Memory B cell (primary cell): ENCODE measurements at regions not wholly inside any gene's neighbourhood (a gene's known extent, or its start where the extent isn't known, plus 50 kb on each side); places are given as distances from the start of the nearest gene placed in this dataset.

Experiments used
- ATAC-seq: fragments of 150-1000 bp; cut with Tn5 transposase; 2 replicates; pipeline ENCODE4 v1.10.0; 2021; ENCODE audit warnings: low read depth, mild to moderate bottlenecking, moderate library complexity
- DNase-seq, 2 donors: peaks; one replicate each; pipeline ENCODE4 v3.0.0; 2022; ENCODE audit warnings: low spot score in 2 of 2
- H3K27ac Mint-ChIP-seq: one replicate; pipeline ENCODE4 v1.8.0; 2022; ENCODE audit warnings: mild to moderate bottlenecking, moderate library complexity, mixed read lengths
- H3K27me3 Mint-ChIP-seq: one replicate; pipeline ENCODE4 v1.8.0; 2022; ENCODE audit warnings: mixed read lengths
- H3K36me3 Mint-ChIP-seq: one replicate; pipeline ENCODE4 v1.8.0; 2022; ENCODE audit warnings: mild to moderate bottlenecking, mixed read lengths
- H3K4me1 Mint-ChIP-seq: one replicate; pipeline ENCODE4 v1.8.0; 2022; ENCODE audit warnings: mixed read lengths
- H3K4me3 Mint-ChIP-seq: one replicate; pipeline ENCODE4 v1.8.0; 2022; ENCODE audit warnings: mild to moderate bottlenecking, moderate library complexity, mixed read lengths
- H3K9me3 Mint-ChIP-seq: one replicate; pipeline ENCODE4 v1.8.0; 2022; ENCODE audit warnings: mixed read lengths

DNA sequence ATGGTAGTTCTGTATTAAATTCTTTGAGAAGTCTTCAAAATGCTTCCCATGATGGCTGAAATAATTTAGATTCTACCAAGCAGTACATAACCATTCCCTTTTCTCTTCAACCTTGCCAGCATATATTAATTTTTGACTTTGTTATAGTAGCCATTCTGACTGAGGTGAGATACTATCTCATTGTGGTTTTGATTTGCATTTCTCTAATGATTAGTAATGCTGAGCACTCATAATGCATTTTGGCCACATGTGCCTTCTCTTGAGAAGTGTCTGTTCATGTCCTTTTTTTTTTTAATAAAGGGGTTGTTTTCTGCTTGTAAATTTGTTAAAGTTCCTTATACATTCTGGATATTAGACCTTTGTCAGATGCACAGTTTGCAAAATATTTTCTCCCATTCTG lies 173.9 kb downstream of the CALCRL start:
- DNase-seq, result no peak
- Mint-ChIP-seq H3K9me3 (peaks cover 8% of the 10 kb centered on the region), H3K4me3 (no peak overlapping the region), H3K36me3 (no peaks in the 10 kb centered on the region), H3K4me1 (no peaks in the 10 kb centered on the region), H3K27me3 (no peaks in the 10 kb centered on the region), H3K27ac (no peak overlapping the region)
- no peak for ATAC-seq

DNA sequence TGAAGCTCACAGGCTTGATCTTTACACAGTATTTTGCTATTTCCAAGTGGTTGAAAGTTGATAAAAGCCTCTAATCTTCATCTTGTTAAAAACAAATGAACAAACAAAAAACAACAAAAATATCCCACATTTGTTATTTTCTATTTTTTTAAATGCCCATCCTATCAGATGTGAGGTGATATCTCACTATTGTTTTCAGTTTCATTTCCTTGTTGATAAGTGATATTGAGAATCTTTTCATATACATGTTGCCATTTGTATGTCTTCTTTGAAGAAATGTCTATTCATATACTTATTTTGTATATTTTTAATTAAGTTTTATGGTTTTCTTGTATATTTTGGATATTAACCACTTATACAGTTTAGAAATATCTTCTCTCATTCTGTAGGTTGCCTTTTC lies 175.8 kb downstream of the CALCRL start:
- H3K36me3 Mint-ChIP-seq, result no peaks in the 10 kb centered on the region
- H3K27me3 Mint-ChIP-seq, result no peaks in the 10 kb centered on the region
- DNase-seq, result no peak
- H3K27ac Mint-ChIP-seq, result no peak overlapping the region
- peaks cover 2% of the 10 kb centered on the region for H3K9me3 Mint-ChIP-seq
- no peak for ATAC-seq
- no peaks in the 10 kb centered on the region for H3K4me1 Mint-ChIP-seq
- no peak overlapping the region for H3K4me3 Mint-ChIP-seq

DNA sequence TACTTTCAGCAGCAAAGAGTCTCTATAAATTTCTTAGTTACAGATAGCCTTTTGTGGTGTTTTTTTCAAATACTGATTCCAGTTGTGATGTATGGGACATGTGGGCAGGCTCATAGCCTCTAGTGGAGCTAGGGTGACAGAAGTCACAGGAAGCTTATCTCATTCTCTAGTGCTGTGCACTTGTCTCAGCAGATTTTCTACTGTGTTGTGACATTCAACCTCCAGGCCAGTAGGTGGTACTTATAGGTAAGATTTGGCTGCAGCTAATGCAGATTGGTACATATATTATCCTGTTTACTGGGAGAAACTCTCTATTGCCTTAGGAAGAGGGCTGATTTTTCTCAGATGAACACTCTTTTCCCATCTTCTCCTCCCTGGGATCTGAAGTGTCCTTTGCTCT lies 176.2 kb downstream of the CALCRL start:
- Mint-ChIP-seq H3K27me3 (no peaks in the 10 kb centered on the region), H3K36me3 (no peaks in the 10 kb centered on the region), H3K4me1 (no peaks in the 10 kb centered on the region), H3K27ac (no peak overlapping the region), H3K9me3 (peaks cover 2% of the 10 kb centered on the region), H3K4me3 (no peak overlapping the region)
- DNase-seq (no peak), ATAC-seq (no peak)

DNA sequence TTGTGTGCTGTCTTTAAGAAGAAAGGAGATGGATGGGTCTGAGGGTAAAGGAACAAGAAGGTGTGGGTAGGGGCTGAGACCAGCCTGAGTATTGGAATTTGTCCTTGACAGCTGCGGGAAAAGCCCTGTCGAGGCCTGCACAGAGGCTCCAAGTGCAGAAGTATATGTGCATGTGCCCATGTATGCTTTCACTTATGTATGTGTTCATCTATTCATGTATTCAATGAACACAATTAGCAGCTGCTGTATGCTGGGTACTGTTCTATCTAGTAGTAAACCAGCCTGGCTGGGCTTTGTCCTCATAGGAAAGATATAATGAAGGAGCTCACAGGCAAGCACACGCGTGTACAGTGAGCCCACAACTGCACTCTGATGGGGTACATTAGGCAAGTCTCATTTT lies 181.4 kb downstream of the CALCRL start:
- no peaks in the 10 kb centered on the region for H3K4me1 Mint-ChIP-seq
- DNase-seq (no peak), ATAC-seq (no peak)
- no peaks in the 10 kb centered on the region for H3K36me3 Mint-ChIP-seq
- H3K27ac Mint-ChIP-seq, result no peak overlapping the region
- no peaks in the 10 kb centered on the region for H3K27me3 Mint-ChIP-seq
- H3K9me3 Mint-ChIP-seq, result peaks cover 6% of the 10 kb centered on the region
- H3K4me3 Mint-ChIP-seq, result no peak overlapping the region

- H3K36me3 Mint-ChIP-seq, result no peaks in the 10 kb centered on the region
- no peak overlapping the region for H3K27ac Mint-ChIP-seq
Measured at GRCh38 chr2:187266147-187266546, 181.9 kb downstream of the CALCRL start.

DNA sequence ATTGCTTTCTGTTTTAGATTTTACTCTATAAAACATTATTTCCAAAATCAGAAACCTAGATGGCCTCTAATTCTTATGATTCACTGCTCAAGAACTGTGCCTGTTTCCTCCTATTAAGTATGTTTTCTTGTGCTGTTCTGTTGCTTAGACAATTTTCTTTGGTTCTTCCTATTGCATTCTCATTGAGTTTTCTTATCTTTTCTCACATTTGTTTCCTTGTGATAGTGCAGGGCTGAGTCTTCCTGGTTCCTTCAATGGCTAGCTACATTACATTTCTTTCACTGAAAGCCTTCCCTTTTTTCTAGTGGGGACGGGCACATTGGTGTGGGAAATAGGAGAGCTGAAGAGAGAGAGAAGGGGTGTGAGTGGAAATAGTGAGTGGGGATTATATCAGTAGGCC lies 183.4 kb downstream of the CALCRL start:
- Mint-ChIP-seq H3K36me3 (no peaks in the 10 kb centered on the region), H3K27ac (no peak overlapping the region)

More at GRCh38 chr2:187266147-187266546, 181.9 kb downstream of the CALCRL start:
- DNase-seq (no peak), ATAC-seq (no peak)
- Mint-ChIP-seq H3K4me1 (no peaks in the 10 kb centered on the region), H3K4me3 (no peak overlapping the region), H3K9me3 (peaks cover 6% of the 10 kb centered on the region), H3K27me3 (no peaks in the 10 kb centered on the region)

GRCh38 chr2:187263675-187264560 lies 184.1 kb downstream of the CALCRL start:
- DNase-seq (no peak), ATAC-seq (no peak)
- H3K36me3 Mint-ChIP-seq, result no peaks in the 10 kb centered on the region
- no peaks in the 10 kb centered on the region for H3K4me1 Mint-ChIP-seq
- peaks cover 6% of the 10 kb centered on the region for H3K9me3 Mint-ChIP-seq
- no peak overlapping the region for H3K27ac Mint-ChIP-seq
- H3K27me3 Mint-ChIP-seq, result no peaks in the 10 kb centered on the region
- H3K4me3 Mint-ChIP-seq, result no peak overlapping the region

More for the DNA sequence above, 183.4 kb downstream of the CALCRL start:
- no peak for DNase-seq
- Mint-ChIP-seq H3K4me1 (no peaks in the 10 kb centered on the region), H3K9me3 (peaks cover 6% of the 10 kb centered on the region), H3K4me3 (no peak overlapping the region), H3K27me3 (no peaks in the 10 kb centered on the region)
- ATAC-seq, result no peak

- peaks cover 9% of the 10 kb centered on the region for H3K9me3 Mint-ChIP-seq
- H3K4me1 Mint-ChIP-seq, result no peaks in the 10 kb centered on the region
- H3K27me3 Mint-ChIP-seq, result no peaks in the 10 kb centered on the region
- no peak for DNase-seq
- no peak for ATAC-seq
- H3K27ac Mint-ChIP-seq, result no peak overlapping the region
- no peaks in the 10 kb centered on the region for H3K36me3 Mint-ChIP-seq
- no peak overlapping the region for H3K4me3 Mint-ChIP-seq
Measured at GRCh38 chr2:187261705-187262104, 186.3 kb downstream of the CALCRL start.

GRCh38 chr2:187252063-187252462 lies 196.0 kb downstream of the CALCRL start:
- no peaks in the 10 kb centered on the region for H3K9me3 Mint-ChIP-seq
- ATAC-seq, result no peak
- H3K36me3 Mint-ChIP-seq, result no peaks in the 10 kb centered on the region
- no peak overlapping the region for H3K4me3 Mint-ChIP-seq
- H3K27ac Mint-ChIP-seq, result no peak overlapping the region
- no peak for DNase-seq
- no peaks in the 10 kb centered on the region for H3K27me3 Mint-ChIP-seq
- H3K4me1 Mint-ChIP-seq, result no peaks in the 10 kb centered on the region

- H3K36me3 Mint-ChIP-seq, result no peaks in the 10 kb centered on the region
- H3K27ac Mint-ChIP-seq, result no peak overlapping the region
- no peak overlapping the region for H3K4me3 Mint-ChIP-seq
- H3K4me1 Mint-ChIP-seq, result no peaks in the 10 kb centered on the region
- H3K27me3 Mint-ChIP-seq, result no peaks in the 10 kb centered on the region
- no peaks in the 10 kb centered on the region for H3K9me3 Mint-ChIP-seq
- no peak for ATAC-seq
- DNase-seq, result no peak
Measured at GRCh38 chr2:187250137-187250536, 197.9 kb downstream of the CALCRL start.

- ATAC-seq (no peak), DNase-seq (no peak)
- no peak overlapping the region for H3K27ac Mint-ChIP-seq
- no peak overlapping the region for H3K4me3 Mint-ChIP-seq
- no peaks in the 10 kb centered on the region for H3K27me3 Mint-ChIP-seq
- no peaks in the 10 kb centered on the region for H3K4me1 Mint-ChIP-seq
- H3K36me3 Mint-ChIP-seq, result no peaks in the 10 kb centered on the region
- no peaks in the 10 kb centered on the region for H3K9me3 Mint-ChIP-seq
Measured at GRCh38 chr2:187233811-187234210, 214.2 kb downstream of the CALCRL start.

- DNase-seq (no peak), ATAC-seq (no peak)
Measured at GRCh38 chr2:187232749-187233148, 215.3 kb downstream of the CALCRL start.

DNA sequence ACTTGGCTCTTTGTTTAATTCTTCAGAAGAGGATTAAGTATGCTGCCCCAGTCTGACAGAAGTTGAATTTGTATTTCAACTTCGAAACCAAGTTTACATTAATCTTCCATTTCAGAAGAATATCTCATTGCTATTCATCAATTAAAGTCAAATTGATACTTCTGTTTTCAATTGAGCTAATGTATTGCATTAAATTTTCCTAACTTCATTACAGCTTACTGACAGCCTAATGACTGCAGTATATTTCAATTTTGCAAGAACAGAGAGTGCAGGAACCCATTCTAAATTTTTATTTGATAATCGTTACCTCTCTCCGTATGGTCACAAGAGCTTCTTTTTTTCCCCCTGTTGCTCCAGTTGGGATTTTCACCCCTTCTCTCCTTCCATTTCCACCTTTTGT lies 218.0 kb downstream of the CALCRL start:
- Mint-ChIP-seq H3K27me3 (no peaks in the 10 kb centered on the region), H3K36me3 (no peaks in the 10 kb centered on the region)

More at GRCh38 chr2:187232749-187233148, 215.3 kb downstream of the CALCRL start:
- H3K9me3 Mint-ChIP-seq, result no peaks in the 10 kb centered on the region
- no peak overlapping the region for H3K4me3 Mint-ChIP-seq
- H3K36me3 Mint-ChIP-seq, result no peaks in the 10 kb centered on the region
- H3K27me3 Mint-ChIP-seq, result no peaks in the 10 kb centered on the region
- H3K27ac Mint-ChIP-seq, result no peak overlapping the region
- no peaks in the 10 kb centered on the region for H3K4me1 Mint-ChIP-seq

GRCh38 chr2:187228986-187229385 lies 219.1 kb downstream of the CALCRL start:
- Mint-ChIP-seq H3K4me1 (no peaks in the 10 kb centered on the region), H3K27me3 (no peaks in the 10 kb centered on the region), H3K4me3 (no peak overlapping the region), H3K9me3 (no peaks in the 10 kb centered on the region), H3K27ac (no peak overlapping the region), H3K36me3 (no peaks in the 10 kb centered on the region)
- no peak for ATAC-seq
- DNase-seq, result no peak

More for the DNA sequence above, 218.0 kb downstream of the CALCRL start:
- no peak overlapping the region for H3K27ac Mint-ChIP-seq
- ATAC-seq (no peak), DNase-seq (no peak)
- H3K4me1 Mint-ChIP-seq, result no peaks in the 10 kb centered on the region
- no peak overlapping the region for H3K4me3 Mint-ChIP-seq
- H3K9me3 Mint-ChIP-seq, result no peaks in the 10 kb centered on the region

DNA sequence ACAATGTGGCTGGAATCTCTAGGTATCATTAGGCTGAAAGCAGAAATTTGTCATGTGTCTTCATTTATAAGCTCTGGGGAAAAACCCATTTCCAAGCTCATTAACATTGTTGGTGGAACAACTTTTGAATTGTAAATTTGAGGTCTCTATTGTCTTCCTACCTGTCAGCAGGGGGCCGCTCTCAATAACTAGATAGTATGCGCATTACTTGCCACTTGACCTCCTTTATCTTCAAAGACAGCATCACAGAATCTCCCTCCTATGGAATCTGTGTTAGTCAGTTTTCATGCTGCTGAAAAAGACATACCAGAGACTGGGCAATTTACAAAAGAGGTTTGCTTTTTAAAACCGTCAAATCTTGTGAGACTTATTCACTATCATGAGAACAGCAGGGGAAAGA lies 223.1 kb downstream of the CALCRL start:
- peaks cover 2% of the 10 kb centered on the region for H3K9me3 Mint-ChIP-seq
- ATAC-seq (no peak), DNase-seq (no peak)
- no peaks in the 10 kb centered on the region for H3K4me1 Mint-ChIP-seq
- H3K36me3 Mint-ChIP-seq, result no peaks in the 10 kb centered on the region
- H3K27me3 Mint-ChIP-seq, result no peaks in the 10 kb centered on the region
- H3K4me3 Mint-ChIP-seq, result no peak overlapping the region
- no peak overlapping the region for H3K27ac Mint-ChIP-seq
